ENCODE measurements at regions not wholly inside any gene's neighbourhood (a gene's known extent, or its start where the extent isn't known, plus 50 kb on each side); places are given as distances from the start of the nearest gene placed in this dataset.

DNA sequence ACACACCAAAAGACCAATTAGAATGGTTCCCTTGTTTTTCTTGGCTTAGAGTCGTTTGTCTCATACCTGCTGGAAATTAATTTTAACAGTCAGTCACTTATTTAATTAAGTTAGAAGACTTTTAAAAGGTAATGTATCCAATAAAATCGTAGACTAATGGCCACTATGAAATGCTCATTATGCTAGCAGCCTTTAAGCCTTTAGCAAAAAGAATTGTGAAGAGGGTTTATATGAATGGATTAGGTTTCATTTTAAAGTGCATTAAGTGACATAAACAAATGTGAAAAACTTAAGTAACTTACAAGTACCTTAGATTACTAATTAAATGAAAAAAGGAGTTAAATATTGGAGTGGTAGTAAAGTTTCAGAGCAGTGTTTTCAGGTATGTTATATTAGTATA, 139.6 kb downstream of the RXFP2 start:
- no peaks in the 10 kb centered on the region for H3K79me2 ChIP-seq (ENCODE audit: low read depth)
- intact Hi-C loops (cut with micrococcal nuclease; ENCODE audit: unreplicated experiment), result no loop called here
- H3K9me3 ChIP-seq (ENCODE audit: insufficient read depth, low read depth), result peaks cover 3% of the 10 kb centered on the region; the same call in 1 of the 2 replicates
- DNase-seq, result no peak
- no peaks in the 10 kb centered on the region; the same call in 1 of the 2 replicates for H4K20me1 ChIP-seq (ENCODE audit: insufficient read depth)
- POLR2A ChIA-PET (ENCODE audit: unreplicated experiment), result no interaction called here
- H3K36me3 ChIP-seq (ENCODE audit: low read depth), result no peaks in the 10 kb centered on the region
- H3K4me2 ChIP-seq, result no peak overlapping the region
- CTCF ChIA-PET, result no interaction called here
- H3K27me3 ChIP-seq (ENCODE audit: insufficient read depth, low read depth), result 0 out of 2 replicates have a peak, but pooled peaks cover 4% of the 10 kb centered on the region
- H3K4me1 ChIP-seq (replicated peaks; ENCODE audit: insufficient read depth), result no peaks in the 10 kb centered on the region
- no TSS peak for BruUV-seq (replicated peaks)
- no peak for TF ChIP-seq EZH2 (IDR thresholded peaks at IDR 0.05; ENCODE audit: low read depth)
- TF ChIP-seq, protein P1, sequence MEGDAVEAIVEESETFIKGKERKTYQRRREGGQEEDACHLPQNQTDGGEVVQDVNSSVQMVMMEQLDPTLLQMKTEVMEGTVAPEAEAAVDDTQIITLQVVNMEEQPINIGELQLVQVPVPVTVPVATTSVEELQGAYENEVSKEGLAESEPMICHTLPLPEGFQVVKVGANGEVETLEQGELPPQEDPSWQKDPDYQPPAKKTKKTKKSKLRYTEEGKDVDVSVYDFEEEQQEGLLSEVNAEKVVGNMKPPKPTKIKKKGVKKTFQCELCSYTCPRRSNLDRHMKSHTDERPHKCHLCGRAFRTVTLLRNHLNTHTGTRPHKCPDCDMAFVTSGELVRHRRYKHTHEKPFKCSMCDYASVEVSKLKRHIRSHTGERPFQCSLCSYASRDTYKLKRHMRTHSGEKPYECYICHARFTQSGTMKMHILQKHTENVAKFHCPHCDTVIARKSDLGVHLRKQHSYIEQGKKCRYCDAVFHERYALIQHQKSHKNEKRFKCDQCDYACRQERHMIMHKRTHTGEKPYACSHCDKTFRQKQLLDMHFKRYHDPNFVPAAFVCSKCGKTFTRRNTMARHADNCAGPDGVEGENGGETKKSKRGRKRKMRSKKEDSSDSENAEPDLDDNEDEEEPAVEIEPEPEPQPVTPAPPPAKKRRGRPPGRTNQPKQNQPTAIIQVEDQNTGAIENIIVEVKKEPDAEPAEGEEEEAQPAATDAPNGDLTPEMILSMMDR (conservative IDR thresholded peaks at IDR 0.05), result no peak
- no peak overlapping the region for H2AFZ ChIP-seq
- H3K27ac ChIP-seq, result no peak overlapping the region
- H3F3A ChIP-seq (ENCODE audit: insufficient read depth, low read depth), result no peaks in the 10 kb centered on the region
- no peaks in the 10 kb centered on the region for H3K9me2 ChIP-seq (ENCODE audit: insufficient read depth)
- H3K4me3 ChIP-seq, result no peak overlapping the region

DNA sequence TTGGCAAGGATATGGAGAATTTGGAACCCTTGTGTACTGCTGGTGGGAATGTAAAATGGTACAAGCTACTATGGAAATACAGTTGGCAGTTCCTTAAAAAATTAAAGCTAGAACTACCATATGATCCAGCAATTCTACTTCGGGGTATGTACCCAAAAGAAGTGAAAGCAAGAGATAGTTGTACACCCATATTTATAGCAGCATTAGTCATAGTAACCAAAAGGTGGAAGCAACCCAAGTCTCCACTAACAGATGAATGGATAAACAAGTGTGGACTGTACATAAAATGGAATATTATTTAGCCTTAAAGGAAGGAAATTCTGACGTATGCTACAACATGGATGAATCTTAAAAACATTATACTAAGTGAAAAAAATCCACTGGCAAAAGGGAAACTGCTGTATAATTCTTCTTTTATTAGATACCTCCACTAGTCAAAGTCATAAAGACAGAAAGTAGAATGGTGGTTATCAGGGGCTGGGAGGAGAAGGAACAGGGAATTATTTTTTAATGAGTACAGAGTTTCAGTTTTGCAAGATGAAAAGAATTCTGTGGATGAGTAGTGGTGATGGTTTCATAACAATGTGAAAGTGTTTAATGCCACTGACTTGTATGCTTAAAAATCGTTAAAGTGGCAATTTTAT, 141.6 kb downstream of the RXFP2 start:
- no peak for DNase-seq
- Histone ChIP-seq H3K4me3 (no peak overlapping the region), H3K79me2 (ENCODE audit: low read depth) (no peaks in the 10 kb centered on the region), H3K27ac (no peak overlapping the region), H3K9me2 (ENCODE audit: insufficient read depth) (no peaks in the 10 kb centered on the region), H3K27me3 (ENCODE audit: insufficient read depth, low read depth) (0 out of 2 replicates have a peak, but pooled peaks cover 4% of the 10 kb centered on the region), H3K9me3 (ENCODE audit: insufficient read depth, low read depth) (no peaks in the 10 kb centered on the region), H4K20me1 (ENCODE audit: insufficient read depth) (no peaks in the 10 kb centered on the region; the same call in 1 of the 2 replicates), H3K4me2 (no peak overlapping the region), H3K4me1 (replicated peaks; ENCODE audit: insufficient read depth) (no peaks in the 10 kb centered on the region), H2AFZ (no peak overlapping the region), H3K36me3 (ENCODE audit: low read depth) (no peaks in the 10 kb centered on the region), H3F3A (ENCODE audit: insufficient read depth, low read depth) (no peaks in the 10 kb centered on the region)
- intact Hi-C loops (cut with micrococcal nuclease; ENCODE audit: unreplicated experiment), result no loop called here
- ChIA-PET CTCF (no interaction called here), POLR2A (ENCODE audit: unreplicated experiment) (no interaction called here)
- TF ChIP-seq EZH2 (IDR thresholded peaks at IDR 0.05; ENCODE audit: low read depth), result no peak
- TF ChIP-seq, protein P1 (conservative IDR thresholded peaks at IDR 0.05), result no peak
- no TSS peak for BruUV-seq (replicated peaks)

DNA sequence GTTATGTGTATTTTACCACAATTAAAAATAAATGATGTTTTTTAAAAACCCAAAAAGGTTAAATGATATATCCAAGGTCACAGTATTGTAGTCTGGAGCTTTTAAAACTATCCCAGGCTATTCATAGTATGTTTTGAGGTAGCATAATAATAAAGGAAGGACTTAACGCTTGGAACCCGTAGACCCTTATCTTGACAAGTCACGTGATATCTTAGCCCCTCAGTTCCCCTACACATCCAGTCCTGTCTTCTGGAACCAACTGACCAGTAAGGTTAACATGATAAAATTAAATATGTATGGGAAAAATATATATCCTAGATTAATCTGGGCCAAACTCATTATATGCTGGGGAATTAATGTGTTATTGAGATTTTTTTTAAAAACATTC, 142.2 kb downstream of the RXFP2 start:
- CTCF ChIA-PET, result no interaction called here
- Histone ChIP-seq H3F3A (ENCODE audit: insufficient read depth, low read depth) (no peaks in the 10 kb centered on the region), H3K27ac (no peak overlapping the region), H3K79me2 (ENCODE audit: low read depth) (no peaks in the 10 kb centered on the region), H4K20me1 (ENCODE audit: insufficient read depth) (no peaks in the 10 kb centered on the region; the same call in 1 of the 2 replicates), H3K4me2 (no peak overlapping the region), H3K36me3 (ENCODE audit: low read depth) (no peaks in the 10 kb centered on the region), H3K27me3 (ENCODE audit: insufficient read depth, low read depth) (0 out of 2 replicates have a peak, but pooled peaks cover 3% of the 10 kb centered on the region), H2AFZ (no peak overlapping the region), H3K4me1 (replicated peaks; ENCODE audit: insufficient read depth) (no peaks in the 10 kb centered on the region), H3K9me3 (ENCODE audit: insufficient read depth, low read depth) (no peaks in the 10 kb centered on the region), H3K4me3 (no peak overlapping the region), H3K9me2 (ENCODE audit: insufficient read depth) (no peaks in the 10 kb centered on the region)
- intact Hi-C loops (cut with micrococcal nuclease; ENCODE audit: unreplicated experiment), result no loop called here
- no peak for TF ChIP-seq EZH2 (IDR thresholded peaks at IDR 0.05; ENCODE audit: low read depth)
- TF ChIP-seq, protein P1 (conservative IDR thresholded peaks at IDR 0.05), result no peak
- BruUV-seq (replicated peaks), result no TSS peak
- DNase-seq, result no peak
- POLR2A ChIA-PET (ENCODE audit: unreplicated experiment), result no interaction called here

Data from PC-9 (cell line).